HepG2 (cell line): ENCODE measurements at regions not wholly inside any gene's neighbourhood (a gene's known extent, or its start where the extent isn't known, plus 50 kb on each side); places are given as distances from the start of the nearest gene placed in this dataset.

Experiments used
- ATAC-seq: fragments of 200-7000 bp; cut with Tn5 transposase; 3 replicates; pipeline ENCODE4 v1.9.1; 2020; ENCODE audit warnings: mild to moderate bottlenecking, moderate library complexity
- BruUV-seq: library from RNA; stranded (reverse); fragments of 400-500 nt; replicated peaks from 2 replicates; lab custom pipeline; 2021; lab: Mats Ljungman, UMichigan
- CTCF ChIA-PET: fragments of 300-600 bp; formaldehyde crosslinking; extraction: SDS; loops from one replicate; lab custom pipeline; 2021; ENCODE audit warnings: low total read pairs, inconsistent platforms, low intra/inter-chr PET ratio; lab: Yijun Ruan, JAX
- POLR2A ChIA-PET: fragments of 350-600 bp; sonication (Branson Sonifier 250); formaldehyde crosslinking; loops from one replicate; lab custom pipeline; 2020; ENCODE audit warnings: antibody characterized with exemption, inconsistent platforms; lab: Yijun Ruan, JAX
- DNase-seq: peaks from one replicate; pipeline ENCODE4 v3.0.0-alpha.2; 2015; ENCODE audit warnings: low spot score
- FAIRE-seq: peaks from 3 replicates; lab custom pipeline; 2011; peaks lifted over from hg19 to GRCh38; lab: Jason Lieb, UNC
- H2AFZ ChIP-seq: one replicate; pipeline ENCODE4 v1.6.1; 2011; ENCODE audit warnings: low read length, inconsistent platforms
- H3K27ac ChIP-seq: fragments of 300-600 bp; 3 replicates; pipeline ENCODE4 v1.8.0; 2011; ENCODE audit warnings: mixed run types, mild to moderate bottlenecking, mixed read lengths, low read length, inconsistent platforms; ENCODE audit not compliant: insufficient read depth; ENCODE audit errors: extremely low read length
- H3K27me3 ChIP-seq, 2 experiments: fragments of 200-600 bp in 1 of 2; 2 replicates in 1 of 2; 3 replicates in 1 of 2; pipeline versions ENCODE4 v1.6.0 to v1.8.0; 2011; ENCODE audit warnings: low read length in 2 of 2, mild to moderate bottlenecking in 2 of 2, moderate library complexity in 2 of 2, inconsistent platforms in 1 of 2; ENCODE audit not compliant: insufficient read depth in 2 of 2, control insufficient read depth in 1 of 2
- H3K36me3 ChIP-seq, 2 experiments: fragments of 200-600 bp in 1 of 2; replicated peaks in 1 of 2; 2 replicates in 1 of 2; 3 replicates in 1 of 2; pipeline versions ENCODE4 v1.5.1 to v1.8.0; 2011; ENCODE audit warnings: low read length in 2 of 2, inconsistent platforms in 1 of 2; ENCODE audit not compliant: insufficient read depth in 2 of 2, control insufficient read depth in 1 of 2
- H3K4me1 ChIP-seq: 2 replicates; pipeline ENCODE4 v1.5.1; 2012; ENCODE audit warnings: low read length, inconsistent platforms; ENCODE audit not compliant: insufficient read depth
- H3K4me2 ChIP-seq: 2 replicates; pipeline ENCODE4 v1.6.0; 2011; ENCODE audit warnings: low read depth, low read length, inconsistent platforms
- H3K4me3 ChIP-seq, 3 experiments: fragments of 200-600 bp in 1 of 3; sonication (generic), shearing (Covaris generic) in 1 of 3; replicated peaks in 1 of 3; 2 replicates each; pipeline ENCODE4 v1.5.1; 2011 to 2016; ENCODE audit warnings: low read length in 3 of 3, inconsistent platforms in 2 of 3, low read depth in 2 of 3, mild to moderate bottlenecking in 2 of 3, control low read depth in 1 of 3, mixed read lengths in 1 of 3; ENCODE audit not compliant: insufficient read depth in 1 of 3
- H3K79me2 ChIP-seq: one replicate; pipeline ENCODE4 v1.6.1; 2011; ENCODE audit warnings: low read length, inconsistent platforms; ENCODE audit not compliant: insufficient read depth
- H3K9ac ChIP-seq: 2 replicates; pipeline ENCODE4 v1.6.0; 2011; ENCODE audit warnings: mild to moderate bottlenecking, low read depth, low read length, inconsistent platforms; ENCODE audit not compliant: insufficient read depth
- H3K9me3 ChIP-seq: 2 replicates; pipeline ENCODE4 v1.5.1; 2012; ENCODE audit warnings: mild to moderate bottlenecking, low read length
- H4K20me1 ChIP-seq: 2 replicates; pipeline ENCODE4 v1.6.0; 2011; ENCODE audit warnings: inconsistent platforms, mild to moderate bottlenecking, low read length, moderate library complexity; ENCODE audit not compliant: insufficient read depth
- AHR ChIP-seq: IDR thresholded peaks from 2 replicates; pipeline ENCODE4 v1.6.1; 2018; ENCODE audit warnings: missing genetic modification reagents, missing compliant biosample characterization
- CBX1 ChIP-seq: IDR thresholded peaks from one replicate; pipeline ENCODE4 v1.6.1; 2016; ENCODE audit warnings: antibody characterized with exemption, low read depth
- ZFP62 ChIP-seq: sonication (generic); formaldehyde crosslinking; IDR thresholded peaks from 2 replicates; pipeline ENCODE4 v1.4.0; 2020; ENCODE audit warnings: missing genetic modification reagents
- ZNF143 ChIP-seq: sonication (generic); formaldehyde crosslinking; IDR thresholded peaks from 2 replicates; pipeline ENCODE4 v1.4.0; 2020; ENCODE audit warnings: missing genetic modification reagents
- ZNF850 ChIP-seq: sonication (generic); formaldehyde crosslinking; conservative IDR thresholded peaks from 2 replicates; pipeline ENCODE4 v1.9.0; 2021; ENCODE audit warnings: mild to moderate bottlenecking, missing genetic modification reagents
- ZNF891 ChIP-seq: sonication (generic); formaldehyde crosslinking; IDR thresholded peaks from 2 replicates; pipeline ENCODE4 v1.5.0; 2020; ENCODE audit warnings: mild to moderate bottlenecking, missing genetic modification reagents
- ZSCAN12 ChIP-seq: sonication (generic); formaldehyde crosslinking; IDR thresholded peaks from 2 replicates; pipeline ENCODE4 v1.9.0; 2021; ENCODE audit warnings: mild to moderate bottlenecking, missing genetic modification reagents
- WGBS: methylation state at CpG from one replicate; pipeline ENCODE4 v1.1.6; 2017; ENCODE audit warnings: low lambda C conversion rate; 5-methylcytosine and 5-hydroxymethylcytosine counted together
- in situ Hi-C: cut with HindIII; loops from 2 replicates; pipeline ENCODE4 v1.10.0; 2017; ENCODE audit warnings: low pct_unique_long_range_greater_than_20kb; ENCODE audit not compliant: extremely low pct_ligation_motif_present
- intact Hi-C: fragments of 100-400 bp; cut with micrococcal nuclease; formaldehyde crosslinking; loops from one replicate; pipeline ENCODE4 v1.10.0; 2022; ENCODE audit not compliant: unreplicated experiment
- TF ChIP-seq, protein P1 (sequence below): sonication (generic); formaldehyde crosslinking; conservative IDR thresholded peaks from 2 replicates; pipeline ENCODE4 v1.5.0; 2020; ENCODE audit warnings: missing genetic modification reagents
- TF ChIP-seq, protein P2 (sequence below): sonication (generic); formaldehyde crosslinking; IDR thresholded peaks from 2 replicates; pipeline ENCODE4 v1.8.0; 2022; ENCODE audit warnings: mild to moderate bottlenecking, missing genetic modification reagents, borderline replicate concordance

DNA sequence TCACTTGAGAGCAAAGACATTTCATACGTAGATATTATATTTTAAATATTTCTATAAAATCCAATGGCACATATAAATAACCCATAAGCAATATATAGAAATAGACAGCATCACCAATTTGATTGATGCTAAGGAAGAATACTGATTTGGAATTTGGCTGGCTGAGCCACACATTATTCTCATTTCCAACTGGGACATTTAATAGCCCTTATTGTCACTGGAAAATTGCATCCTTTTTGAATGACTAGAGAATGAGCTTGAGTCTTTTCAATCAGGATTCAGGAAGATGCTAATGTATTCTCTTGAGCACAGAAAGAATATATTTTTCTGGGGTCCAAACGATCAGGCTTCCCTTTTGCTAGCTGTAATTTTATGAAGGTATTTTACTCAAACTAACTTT lies 70.9 kb upstream of the KCNH8 start:
- CTCF ChIA-PET: no interaction called here
- H3K4me3 ChIP-seq: no peak overlapping the region
- H3K9me3 ChIP-seq: no peaks in the 10 kb centered on the region
- no peak overlapping the region for H3K9ac ChIP-seq
- no peaks in the 10 kb centered on the region for H3K36me3 ChIP-seq
- in situ Hi-C loops: no loop called here
- H3K27ac ChIP-seq: no peak overlapping the region
- H3K27me3 ChIP-seq: no peaks in the 10 kb centered on the region
- WGBS: 19% methylated on average over 2 of the region's 2 CpGs
- no peak overlapping the region for H2AFZ ChIP-seq
- no peak overlapping the region for H3K4me2 ChIP-seq
- TF ChIP-seq CBX1 (no peak), ZFP62 (no peak), ZNF891 (CRISPR knock-in tag) (no peak), ZNF850 (CRISPR knock-in tag) (no peak), ZNF143 (CRISPR knock-in tag) (no peak), AHR (CRISPR knock-in tag) (no peak), ZSCAN12 (CRISPR knock-in tag) (no peak)
- TF ChIP-seq, protein P1, sequence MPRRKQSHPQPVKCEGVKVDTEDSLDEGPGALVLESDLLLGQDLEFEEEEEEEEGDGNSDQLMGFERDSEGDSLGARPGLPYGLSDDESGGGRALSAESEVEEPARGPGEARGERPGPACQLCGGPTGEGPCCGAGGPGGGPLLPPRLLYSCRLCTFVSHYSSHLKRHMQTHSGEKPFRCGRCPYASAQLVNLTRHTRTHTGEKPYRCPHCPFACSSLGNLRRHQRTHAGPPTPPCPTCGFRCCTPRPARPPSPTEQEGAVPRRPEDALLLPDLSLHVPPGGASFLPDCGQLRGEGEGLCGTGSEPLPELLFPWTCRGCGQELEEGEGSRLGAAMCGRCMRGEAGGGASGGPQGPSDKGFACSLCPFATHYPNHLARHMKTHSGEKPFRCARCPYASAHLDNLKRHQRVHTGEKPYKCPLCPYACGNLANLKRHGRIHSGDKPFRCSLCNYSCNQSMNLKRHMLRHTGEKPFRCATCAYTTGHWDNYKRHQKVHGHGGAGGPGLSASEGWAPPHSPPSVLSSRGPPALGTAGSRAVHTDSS: no peak
- TF ChIP-seq, protein P2, sequence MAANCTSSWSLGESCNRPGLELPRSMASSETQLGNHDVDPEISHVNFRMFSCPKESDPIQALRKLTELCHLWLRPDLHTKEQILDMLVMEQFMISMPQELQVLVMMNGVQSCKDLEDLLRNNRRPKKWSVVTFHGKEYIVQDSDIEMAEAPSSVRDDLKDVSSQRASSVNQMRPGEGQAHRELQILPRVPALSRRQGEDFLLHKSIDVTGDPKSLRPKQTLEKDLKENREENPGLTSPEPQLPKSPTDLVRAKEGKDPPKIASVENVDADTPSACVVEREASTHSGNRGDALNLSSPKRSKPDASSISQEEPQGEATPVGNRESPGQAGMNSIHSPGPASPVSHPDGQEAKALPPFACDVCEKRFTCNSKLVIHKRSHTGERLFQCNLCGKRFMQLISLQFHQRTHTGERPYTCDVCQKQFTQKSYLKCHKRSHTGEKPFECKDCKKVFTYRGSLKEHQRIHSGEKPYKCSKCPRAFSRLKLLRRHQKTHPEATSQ (CRISPR knock-in tag): no peak
- TF ChIP-seq, all 625 proteins: peak for 0
- BruUV-seq: no TSS peak
- DNase-seq (no peak), FAIRE-seq (no peak), ATAC-seq (no peak)
- no peaks in the 10 kb centered on the region for H3K4me1 ChIP-seq
- H3K79me2 ChIP-seq: no peaks in the 10 kb centered on the region
- POLR2A ChIA-PET: no interaction called here
- intact Hi-C loops: no loop called here
- no peaks in the 10 kb centered on the region for H4K20me1 ChIP-seq
